ENCODE measurements at regions not wholly inside any gene's neighbourhood (a gene's known extent, or its start where the extent isn't known, plus 50 kb on each side); places are given as distances from the start of the nearest gene placed in this dataset.

- TF ChIP-seq CTCF (IDR thresholded peaks at IDR 0.05 in 4 of 5, conservative IDR thresholded peaks at IDR 0.05 in 1 of 5): no peak
- no peak for TF ChIP-seq POLR2A (IDR thresholded peaks at IDR 0.05)
These were observed 741.4 kb upstream of the LRRTM4 start for GRCh38 chr2:78263571-78263970.
